ENCODE measurements at regions not wholly inside any gene's neighbourhood (a gene's known extent, or its start where the extent isn't known, plus 50 kb on each side); places are given as distances from the start of the nearest gene placed in this dataset.

- TF ChIP-seq EZH2 (IDR thresholded peaks at IDR 0.05; ENCODE audit: borderline replicate concordance, low read depth, low read length, poor library complexity, severe bottlenecking), result no peak
- no peak for TF ChIP-seq CTCF (conservative IDR thresholded peaks at IDR 0.05; ENCODE audit: low read depth, low read length)
Observed at GRCh38 chr3:3683261-3683660, 116.0 kb upstream of the LRRN1 start.

Measured in A673 (cell line).